Endodermal cell (in vitro differentiated cells): ENCODE measurements at regions not wholly inside any gene's neighbourhood (a gene's known extent, or its start where the extent isn't known, plus 50 kb on each side); places are given as distances from the start of the nearest gene placed in this dataset.

Experiments used
- DNase-seq: peaks from one replicate; pipeline ENCODE4 v3.0.0-alpha.2; 2017
- H3K27ac ChIP-seq: 2 replicates; pipeline ENCODE4 v1.5.1; 2013; ENCODE audit warnings: mild to moderate bottlenecking, low read depth, low read length, moderate library complexity
- H3K27me3 ChIP-seq: 2 replicates; pipeline ENCODE4 v1.6.1; 2013; ENCODE audit warnings: mild to moderate bottlenecking, low read length, moderate library complexity; ENCODE audit not compliant: insufficient read depth, control insufficient read depth, poor library complexity, severe bottlenecking
- H3K36me3 ChIP-seq: 2 replicates; pipeline ENCODE4 v1.7.0; 2013; ENCODE audit warnings: mild to moderate bottlenecking, low read length, moderate library complexity; ENCODE audit not compliant: control insufficient read depth, insufficient read depth
- H3K4me1 ChIP-seq: one replicate; pipeline ENCODE4 v1.7.0; 2013; ENCODE audit warnings: low read length; ENCODE audit not compliant: control insufficient read depth, insufficient read depth
- H3K4me3 ChIP-seq: 2 replicates; pipeline ENCODE4 v1.5.1; 2013; ENCODE audit warnings: mild to moderate bottlenecking, low read length, moderate library complexity
- H3K9ac ChIP-seq: 2 replicates; pipeline ENCODE4 v1.6.1; 2013; ENCODE audit warnings: mild to moderate bottlenecking, low read length, moderate library complexity; ENCODE audit not compliant: poor library complexity, severe bottlenecking; ENCODE audit errors: extremely low read depth
- H3K9me3 ChIP-seq: 2 replicates; pipeline ENCODE4 v1.6.1; 2013; ENCODE audit warnings: mild to moderate bottlenecking, low read length, moderate library complexity; ENCODE audit not compliant: control insufficient read depth
- H3K27ac Mint-ChIP-seq: 2 replicates; pipeline ENCODE4 v1.8.0; 2020; ENCODE audit warnings: mixed read lengths
- H3K27me3 Mint-ChIP-seq: 2 replicates; pipeline ENCODE4 v1.8.0; 2021; ENCODE audit warnings: mild to moderate bottlenecking, mixed read lengths; ENCODE audit not compliant: insufficient read depth
- H3K36me3 Mint-ChIP-seq: 2 replicates; pipeline ENCODE4 v1.8.0; 2020; ENCODE audit warnings: low read depth, mixed read lengths
- H3K4me1 Mint-ChIP-seq: 2 replicates; pipeline ENCODE4 v1.8.0; 2020; ENCODE audit warnings: mixed read lengths
- H3K4me3 Mint-ChIP-seq: 2 replicates; pipeline ENCODE4 v1.8.0; 2020; ENCODE audit warnings: mild to moderate bottlenecking, moderate library complexity, mixed read lengths
- H3K9me3 Mint-ChIP-seq: 2 replicates; pipeline ENCODE4 v1.8.0; 2020; ENCODE audit warnings: mild to moderate bottlenecking, mixed read lengths
- WGBS, 2 experiments: methylation state at CpG; one replicate each; pipeline versions ENCODE4 v1.1.5 to v1.1.7; 2013; ENCODE audit warnings: missing lambda C conversion rate in 2 of 2, mixed read lengths in 1 of 2; ENCODE audit not compliant: insufficient coverage in 1 of 2, insufficient read length in 1 of 2; 5-methylcytosine and 5-hydroxymethylcytosine counted together
- TF ChIP-seq, protein P1 (sequence below): fragments of 200-600 bp; sonication (generic); conservative IDR thresholded peaks from 2 replicates; pipeline ENCODE4 v1.5.0; 2021; ENCODE audit warnings: antibody characterized with exemption, mild to moderate bottlenecking

DNA sequence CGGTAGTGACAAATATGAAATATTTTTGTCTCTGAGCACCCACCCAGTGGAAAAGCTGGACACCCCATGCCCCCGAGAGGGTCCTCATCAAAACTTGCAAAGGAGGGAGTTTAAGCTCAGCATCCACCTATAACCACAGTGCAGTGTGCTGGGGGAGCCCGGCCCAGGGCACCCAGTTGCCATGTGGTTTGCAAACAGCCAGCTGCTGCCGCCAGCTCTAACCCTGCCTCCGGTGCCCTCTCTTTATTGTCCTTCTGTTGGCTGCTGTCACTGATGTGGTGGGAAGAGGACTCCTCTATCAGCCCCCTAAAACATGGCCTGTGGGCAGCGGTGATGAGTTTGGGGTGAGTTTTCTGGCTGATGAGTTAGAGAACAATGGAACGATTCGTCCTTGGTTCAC is 160.9 kb upstream of the MVB12B start:
- DNase-seq = no peak
- H3K4me3 ChIP-seq = no peak overlapping the region

GRCh38 chr9:126166291-126166690 is 160.3 kb upstream of the MVB12B start:
- H3K4me3 ChIP-seq = no peak overlapping the region
- no peak overlapping the region for H3K27ac Mint-ChIP-seq
- no peak for DNase-seq
- H3K9me3 ChIP-seq = no peaks in the 10 kb centered on the region
- no peaks in the 10 kb centered on the region for H3K4me1 Mint-ChIP-seq
- peaks cover 11% of the 10 kb centered on the region for H3K27me3 Mint-ChIP-seq
- H3K9me3 Mint-ChIP-seq = no peaks in the 10 kb centered on the region
- H3K27me3 ChIP-seq = no peaks in the 10 kb centered on the region
- no peaks in the 10 kb centered on the region for H3K36me3 ChIP-seq
- WGBS, 2 experiments = 79 to 90% methylated on average over 4 to 7 of the region's 7 CpGs
- TF ChIP-seq, protein P1, sequence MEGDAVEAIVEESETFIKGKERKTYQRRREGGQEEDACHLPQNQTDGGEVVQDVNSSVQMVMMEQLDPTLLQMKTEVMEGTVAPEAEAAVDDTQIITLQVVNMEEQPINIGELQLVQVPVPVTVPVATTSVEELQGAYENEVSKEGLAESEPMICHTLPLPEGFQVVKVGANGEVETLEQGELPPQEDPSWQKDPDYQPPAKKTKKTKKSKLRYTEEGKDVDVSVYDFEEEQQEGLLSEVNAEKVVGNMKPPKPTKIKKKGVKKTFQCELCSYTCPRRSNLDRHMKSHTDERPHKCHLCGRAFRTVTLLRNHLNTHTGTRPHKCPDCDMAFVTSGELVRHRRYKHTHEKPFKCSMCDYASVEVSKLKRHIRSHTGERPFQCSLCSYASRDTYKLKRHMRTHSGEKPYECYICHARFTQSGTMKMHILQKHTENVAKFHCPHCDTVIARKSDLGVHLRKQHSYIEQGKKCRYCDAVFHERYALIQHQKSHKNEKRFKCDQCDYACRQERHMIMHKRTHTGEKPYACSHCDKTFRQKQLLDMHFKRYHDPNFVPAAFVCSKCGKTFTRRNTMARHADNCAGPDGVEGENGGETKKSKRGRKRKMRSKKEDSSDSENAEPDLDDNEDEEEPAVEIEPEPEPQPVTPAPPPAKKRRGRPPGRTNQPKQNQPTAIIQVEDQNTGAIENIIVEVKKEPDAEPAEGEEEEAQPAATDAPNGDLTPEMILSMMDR = no peak
- H3K36me3 Mint-ChIP-seq = no peaks in the 10 kb centered on the region
- no peak overlapping the region for H3K9ac ChIP-seq
- no peak overlapping the region for H3K27ac ChIP-seq
- H3K4me1 ChIP-seq = no peaks in the 10 kb centered on the region
- H3K4me3 Mint-ChIP-seq = no peak overlapping the region

More for the DNA sequence above, 160.9 kb upstream of the MVB12B start:
- 90 to 93% methylated on average over 3 to 8 of the region's 8 CpGs for WGBS, 2 experiments
- Histone ChIP-seq H3K9ac (no peak overlapping the region), H3K27me3 (no peaks in the 10 kb centered on the region), H3K9me3 (no peaks in the 10 kb centered on the region), H3K4me1 (no peaks in the 10 kb centered on the region), H3K36me3 (no peaks in the 10 kb centered on the region), H3K27ac (no peak overlapping the region)
- TF ChIP-seq, protein P1 = no peak
- H3K9me3 Mint-ChIP-seq = no peaks in the 10 kb centered on the region
- peaks cover 11% of the 10 kb centered on the region for H3K27me3 Mint-ChIP-seq
- H3K4me3 Mint-ChIP-seq = no peak overlapping the region
- H3K36me3 Mint-ChIP-seq = no peaks in the 10 kb centered on the region
- no peak overlapping the region for H3K27ac Mint-ChIP-seq
- H3K4me1 Mint-ChIP-seq = no peaks in the 10 kb centered on the region

DNA sequence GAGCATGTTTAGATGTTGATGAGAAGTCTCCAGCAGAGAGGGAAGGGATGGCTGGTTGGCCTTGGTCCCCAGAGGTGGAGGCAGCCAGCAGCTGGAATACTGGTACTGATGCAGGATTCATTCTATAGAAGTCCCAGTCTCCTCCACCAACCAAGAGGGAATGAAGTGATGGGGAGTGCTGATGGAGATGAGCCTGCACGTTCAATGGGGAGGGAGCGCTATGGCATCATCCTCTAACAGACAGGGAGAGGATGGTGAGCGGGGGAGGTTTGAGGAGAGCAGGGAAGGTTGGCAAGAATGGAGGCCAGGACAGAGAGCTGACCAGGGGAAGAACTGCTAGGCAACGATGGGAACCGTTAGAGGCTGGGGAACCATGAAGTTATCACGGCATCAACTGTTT is 159.8 kb upstream of the MVB12B start:
- H3K4me1 ChIP-seq = no peaks in the 10 kb centered on the region
- Mint-ChIP-seq H3K4me1 (no peaks in the 10 kb centered on the region), H3K9me3 (no peaks in the 10 kb centered on the region), H3K4me3 (no peak overlapping the region), H3K27me3 (peaks cover 11% of the 10 kb centered on the region), H3K27ac (no peak overlapping the region), H3K36me3 (no peaks in the 10 kb centered on the region)
- WGBS, 2 experiments = 92% methylated on average over 3 to 6 of the region's 6 CpGs
- no peaks in the 10 kb centered on the region for H3K9me3 ChIP-seq
- H3K27ac ChIP-seq = no peak overlapping the region
- no peaks in the 10 kb centered on the region for H3K36me3 ChIP-seq
- TF ChIP-seq, protein P1 = no peak
- no peak overlapping the region for H3K9ac ChIP-seq
- no peak overlapping the region for H3K4me3 ChIP-seq
- no peaks in the 10 kb centered on the region for H3K27me3 ChIP-seq
- DNase-seq = no peak
